ENCODE measurements at regions not wholly inside any gene's neighbourhood (a gene's known extent, or its start where the extent isn't known, plus 50 kb on each side); places are given as distances from the start of the nearest gene placed in this dataset. TPM values are rescaled to one million over a fixed set of nuclear protein-coding genes. Genes with fewer than 3 reads are reported as not detected.

DNA sequence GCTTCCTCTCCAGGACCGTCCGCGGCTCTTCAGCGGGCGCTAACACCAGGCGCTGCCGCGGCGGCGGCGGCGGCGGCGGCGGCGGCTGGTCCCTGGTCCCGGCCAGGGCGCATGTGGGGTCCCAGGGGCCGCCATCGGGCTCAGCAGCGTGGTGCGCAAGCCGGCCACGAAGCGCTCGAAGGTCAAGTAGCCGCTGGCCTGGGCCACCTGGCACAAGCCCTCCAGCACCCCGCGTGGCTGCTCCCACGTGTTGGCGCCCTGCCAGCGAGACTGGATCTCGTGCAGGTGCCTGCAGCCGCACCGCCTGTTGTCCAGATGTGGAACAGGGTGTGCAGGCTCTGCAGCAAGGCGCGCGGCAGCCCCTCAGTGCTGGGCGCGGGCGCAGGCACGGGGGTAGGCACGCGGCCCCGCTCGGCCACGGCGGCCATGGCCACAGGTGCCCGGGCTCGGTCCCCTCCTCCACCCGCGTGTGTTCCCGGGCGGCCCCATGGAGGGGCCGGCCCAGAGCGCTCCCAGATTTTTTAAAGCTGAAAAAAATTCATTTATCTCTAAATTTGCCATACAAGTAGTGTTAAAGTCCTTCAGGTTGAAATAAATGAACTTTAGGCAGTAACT, 884.2 kb upstream of the ZNF722 start:
- Histone ChIP-seq H3K79me2 (ENCODE audit: insufficient read depth, low read length) (no peaks in the 10 kb centered on the region), H3K36me3 (replicated peaks in 1 of 2; ENCODE audit: control insufficient read depth in 1 of 2, insufficient read depth in 2 of 2, low read length in 2 of 2) (no peaks in the 10 kb centered on the region), H3K9me3 (replicated peaks in 1 of 2; ENCODE audit: control insufficient read depth in 1 of 2, insufficient read depth in 1 of 2, low read length in 2 of 2) (peaks cover 57 to 63% of the 10 kb centered on the region in 2 donors), H3K4me2 (replicated peaks; ENCODE audit: extremely low read depth, low read length, poor library complexity, severe bottlenecking) (no peak overlapping the region), H3K27me3 (ENCODE audit: control insufficient read depth in 2 of 2, insufficient read depth in 2 of 2, low read length in 2 of 2) (no peaks in the 10 kb centered on the region), H2AFZ (ENCODE audit: insufficient read depth, low read depth, low read length, poor library complexity, severe bottlenecking) (no peak overlapping the region), H3K9ac (ENCODE audit: insufficient read depth, low read length, poor library complexity, severe bottlenecking) (no peak overlapping the region), H3K27ac (ENCODE audit: low read depth in 1 of 2, low read length in 2 of 2) (no peak overlapping the region), H4K20me1 (ENCODE audit: insufficient read depth, low read length) (no peaks in the 10 kb centered on the region), H3K4me3 (replicated peaks in 1 of 3; ENCODE audit: low read depth in 2 of 3, low read length in 3 of 3) (no peak overlapping the region), H3K4me1 (ENCODE audit: control insufficient read depth in 1 of 2, insufficient read depth in 2 of 2, low read length in 2 of 2) (no peaks in the 10 kb centered on the region)
- WGBS (ENCODE audit: insufficient coverage): 69% methylated on average over 48 of the region's 56 CpGs
- peaks cover 0 to 4% (median 0%) of the 10 kb centered on the region in 3 donors for H3K27me3 Mint-ChIP-seq (ENCODE audit: low read depth in 3 of 3)
- H3K36me3 Mint-ChIP-seq: no peaks in the 10 kb centered on the region
- DNase-seq: no peak
- no peak overlapping the region for H3K4me3 Mint-ChIP-seq
- intact Hi-C loops (cut with micrococcal nuclease): no loop called here
- no peak overlapping the region for H3K27ac Mint-ChIP-seq
- H3K4me1 Mint-ChIP-seq: no peaks in the 10 kb centered on the region
- TF ChIP-seq CTCF (IDR thresholded peaks at IDR 0.05): no peak
- H3K9me3 Mint-ChIP-seq: peaks cover 18 to 60% (median 51%) of the 10 kb centered on the region in 7 donors

Small RNA genes in the stretch of these regions (small RNA-seq; reads per million reads assigned to genes)
- gene RNU6-417P (ENCODE audit: insufficient read length, low read depth): not detected
